ENCODE measurements at regions not wholly inside any gene's neighbourhood (a gene's known extent, or its start where the extent isn't known, plus 50 kb on each side); places are given as distances from the start of the nearest gene placed in this dataset.

DNA sequence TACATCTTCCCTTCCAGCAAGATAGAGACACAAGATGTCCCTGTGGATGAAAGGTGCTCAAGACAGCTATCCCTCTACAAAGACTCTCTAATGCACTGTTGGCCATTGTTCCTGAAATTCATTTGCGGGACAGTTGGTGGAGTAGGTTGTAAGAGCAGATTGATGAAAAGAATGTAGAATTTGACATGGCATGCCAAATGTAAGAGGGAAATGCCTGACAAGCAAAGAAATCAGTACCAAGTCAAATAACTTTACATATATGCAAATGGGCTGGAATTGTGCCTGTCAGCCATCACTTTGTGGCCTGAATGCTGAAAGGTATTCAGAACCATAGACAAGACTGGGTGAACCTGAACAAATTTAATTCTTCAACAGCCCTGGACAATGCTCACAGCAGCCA is 120.3 kb upstream of the FAM204A start:
- TF ChIP-seq, protein P1, sequence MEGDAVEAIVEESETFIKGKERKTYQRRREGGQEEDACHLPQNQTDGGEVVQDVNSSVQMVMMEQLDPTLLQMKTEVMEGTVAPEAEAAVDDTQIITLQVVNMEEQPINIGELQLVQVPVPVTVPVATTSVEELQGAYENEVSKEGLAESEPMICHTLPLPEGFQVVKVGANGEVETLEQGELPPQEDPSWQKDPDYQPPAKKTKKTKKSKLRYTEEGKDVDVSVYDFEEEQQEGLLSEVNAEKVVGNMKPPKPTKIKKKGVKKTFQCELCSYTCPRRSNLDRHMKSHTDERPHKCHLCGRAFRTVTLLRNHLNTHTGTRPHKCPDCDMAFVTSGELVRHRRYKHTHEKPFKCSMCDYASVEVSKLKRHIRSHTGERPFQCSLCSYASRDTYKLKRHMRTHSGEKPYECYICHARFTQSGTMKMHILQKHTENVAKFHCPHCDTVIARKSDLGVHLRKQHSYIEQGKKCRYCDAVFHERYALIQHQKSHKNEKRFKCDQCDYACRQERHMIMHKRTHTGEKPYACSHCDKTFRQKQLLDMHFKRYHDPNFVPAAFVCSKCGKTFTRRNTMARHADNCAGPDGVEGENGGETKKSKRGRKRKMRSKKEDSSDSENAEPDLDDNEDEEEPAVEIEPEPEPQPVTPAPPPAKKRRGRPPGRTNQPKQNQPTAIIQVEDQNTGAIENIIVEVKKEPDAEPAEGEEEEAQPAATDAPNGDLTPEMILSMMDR (IDR thresholded peaks at IDR 0.05), result no peak
- no peak for TF ChIP-seq EZH2phosphoT487 (IDR thresholded peaks at IDR 0.05)
